Right lobe of liver (tissue), 4 donors: ENCODE measurements at regions not wholly inside any gene's neighbourhood (a gene's known extent, or its start where the extent isn't known, plus 50 kb on each side); places are given as distances from the start of the nearest gene placed in this dataset.

ENCODE experiments used
- CTCF ChIP-seq, 4 donors: fragments of 200-600 bp in 3 of 4; fragments of 450-650 bp in 1 of 4; IDR thresholded peaks; one replicate each; pipeline versions ENCODE4 v1.5.1 to v1.8.0; 2016 to 2022; ENCODE audit warnings: antibody characterized with exemption in 4 of 4, mild to moderate bottlenecking in 2 of 4
- POLR2A ChIP-seq: fragments of 450-650 bp; IDR thresholded peaks from one replicate; pipeline ENCODE4 v1.6.1; 2017; ENCODE audit warnings: antibody characterized with exemption, mild to moderate bottlenecking
- donor health status: DM: no; HTN: no; CAD: no.
- donor health status: DM: no; HTN: no; CAD: no.
- donor health status: DM: no; HTN: yes; CAD: no.

DNA sequence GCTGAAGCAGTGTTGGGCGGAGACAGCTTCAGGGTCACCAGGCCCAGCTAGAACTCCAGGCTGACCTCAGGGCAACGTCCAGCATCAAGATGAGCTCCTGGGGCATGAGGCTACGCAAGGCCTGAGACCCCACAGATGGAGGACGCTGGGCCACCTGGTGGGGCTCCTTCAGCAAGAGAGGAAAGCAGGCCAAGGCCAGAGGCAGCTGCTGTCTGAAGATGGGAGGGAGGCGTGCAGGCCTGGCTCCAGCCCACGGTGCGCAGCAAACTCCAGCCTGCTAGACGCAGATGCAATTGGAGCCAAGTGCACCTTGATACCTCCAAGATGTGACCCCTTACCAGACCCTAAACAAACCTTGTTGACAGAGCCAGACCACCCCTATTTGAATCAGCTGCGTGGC is 220.9 kb upstream of the RREB1 start:
- no peak for TF ChIP-seq POLR2A
- TF ChIP-seq CTCF (IDR thresholded peaks at IDR 0.05): no peak
